Gastrocnemius medialis (tissue), 4 donors: ENCODE measurements at regions not wholly inside any gene's neighbourhood (a gene's known extent, or its start where the extent isn't known, plus 50 kb on each side); places are given as distances from the start of the nearest gene placed in this dataset.

Experiments
- ATAC-seq, 2 donors: fragments of 150-250 bp; one replicate each; pipeline ENCODE4 v1.9.1; 2016
- DNase-seq, 2 donors: peaks; one replicate each; pipeline ENCODE4 v3.0.0-alpha.2; 2019
- H3K27ac ChIP-seq, 4 donors: fragments of 200-600 bp; sonication (generic); 1 replicate in 1 of 4; 2 replicates in 3 of 4; pipeline ENCODE4 v1.5.1; 2016 to 2018; ENCODE audit warnings: mild to moderate bottlenecking in 2 of 4, moderate library complexity in 1 of 4
- H3K27me3 ChIP-seq, 3 donors: fragments of 200-600 bp; sonication (generic) in 2 of 3; 1 replicate in 1 of 3; 2 replicates in 2 of 3; pipeline versions ENCODE4 v1.5.1 to v1.6.0; 2016 to 2019; ENCODE audit warnings: mild to moderate bottlenecking in 1 of 3, moderate library complexity in 1 of 3
- H3K36me3 ChIP-seq, 2 donors: fragments of 200-600 bp; sonication (generic) in 1 of 2; one replicate each; pipeline ENCODE4 v1.5.1; 2017 to 2018
- H3K4me1 ChIP-seq, 2 donors: fragments of 200-600 bp; sonication (generic) in 1 of 2; one replicate each; pipeline ENCODE4 v1.5.1; 2016 to 2017; ENCODE audit warnings: mild to moderate bottlenecking in 2 of 2
- H3K4me3 ChIP-seq, 4 donors: fragments of 200-600 bp; sonication (generic) in 3 of 4; 1 replicate in 1 of 4; 2 replicates in 3 of 4; pipeline ENCODE4 v1.5.1; 2016 to 2019; ENCODE audit warnings: mild to moderate bottlenecking in 2 of 4
- H3K9me3 ChIP-seq, 3 donors: fragments of 200-600 bp; sonication (generic) in 2 of 3; 1 replicate in 1 of 3; 2 replicates in 2 of 3; pipeline ENCODE4 v1.5.1; 2016 to 2019
- POLR2A ChIP-seq, 2 donors: fragments of 450-650 bp; IDR thresholded peaks; one replicate each; pipeline ENCODE4 v1.6.1; 2017; ENCODE audit warnings: antibody characterized with exemption in 2 of 2, mild to moderate bottlenecking in 2 of 2, moderate library complexity in 2 of 2
- in situ Hi-C, 4 donors: fragments of 200-750 bp; cut with MboI; loops; one replicate each; pipeline versions ENCODE4 v1.15.0 to v1.8.0; 2017; ENCODE audit warnings: low sequenced_read_pairs in 4 of 4
- intact Hi-C: fragments of 100-400 bp; cut with DNase I; formaldehyde crosslinking; loops from one replicate; pipeline ENCODE4 v1.15.1; 2023; ENCODE audit warnings: low total_unique reads
- TF ChIP-seq, protein P1 (sequence below), 5 experiments: fragments of 450-650 bp in 3 of 5; fragments of 200-600 bp in 2 of 5; sonication (generic) in 2 of 5; IDR thresholded peaks in 4 of 5; conservative IDR thresholded peaks in 1 of 5; 1 replicate in 4 of 5; 2 replicates in 1 of 5; pipeline ENCODE4 v1.5.1; 2016 to 2019; ENCODE audit warnings: antibody characterized with exemption in 5 of 5, mild to moderate bottlenecking in 3 of 5, moderate library complexity in 3 of 5

DNA sequence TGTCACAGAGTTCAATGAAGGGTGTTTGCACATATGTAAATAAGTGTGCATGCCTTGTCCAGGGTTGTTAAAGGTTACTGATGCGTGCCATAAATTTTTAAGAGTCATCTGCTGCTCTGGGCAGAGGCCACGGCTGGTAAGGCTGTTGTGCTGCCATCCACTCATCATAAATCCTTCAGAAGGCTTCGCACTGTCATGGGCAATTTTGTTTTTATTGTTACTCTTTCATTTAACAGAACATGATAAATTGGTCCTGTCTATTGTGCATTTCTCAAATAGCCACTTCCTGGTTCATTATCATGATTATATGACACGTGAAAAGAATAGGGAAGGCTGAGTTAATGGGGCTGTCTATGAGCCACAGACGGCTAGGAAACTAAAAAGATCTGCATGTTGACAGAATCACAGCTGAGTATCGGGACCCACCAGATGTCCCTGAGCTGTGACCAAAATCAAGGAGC lies 634.3 kb upstream of the SOX11 start:
- H3K36me3 ChIP-seq: no peaks in the 10 kb centered on the region
- H3K27ac ChIP-seq: peak overlapping the region in 2 of 4 donors; percentile 26 to 44
- no peaks in the 10 kb centered on the region for H3K27me3 ChIP-seq
- DNase-seq (no peak), ATAC-seq (no peak)
- in situ Hi-C loops: no loop called here
- intact Hi-C loops: no loop called here
- TF ChIP-seq, protein P1, sequence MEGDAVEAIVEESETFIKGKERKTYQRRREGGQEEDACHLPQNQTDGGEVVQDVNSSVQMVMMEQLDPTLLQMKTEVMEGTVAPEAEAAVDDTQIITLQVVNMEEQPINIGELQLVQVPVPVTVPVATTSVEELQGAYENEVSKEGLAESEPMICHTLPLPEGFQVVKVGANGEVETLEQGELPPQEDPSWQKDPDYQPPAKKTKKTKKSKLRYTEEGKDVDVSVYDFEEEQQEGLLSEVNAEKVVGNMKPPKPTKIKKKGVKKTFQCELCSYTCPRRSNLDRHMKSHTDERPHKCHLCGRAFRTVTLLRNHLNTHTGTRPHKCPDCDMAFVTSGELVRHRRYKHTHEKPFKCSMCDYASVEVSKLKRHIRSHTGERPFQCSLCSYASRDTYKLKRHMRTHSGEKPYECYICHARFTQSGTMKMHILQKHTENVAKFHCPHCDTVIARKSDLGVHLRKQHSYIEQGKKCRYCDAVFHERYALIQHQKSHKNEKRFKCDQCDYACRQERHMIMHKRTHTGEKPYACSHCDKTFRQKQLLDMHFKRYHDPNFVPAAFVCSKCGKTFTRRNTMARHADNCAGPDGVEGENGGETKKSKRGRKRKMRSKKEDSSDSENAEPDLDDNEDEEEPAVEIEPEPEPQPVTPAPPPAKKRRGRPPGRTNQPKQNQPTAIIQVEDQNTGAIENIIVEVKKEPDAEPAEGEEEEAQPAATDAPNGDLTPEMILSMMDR (IDR thresholded peaks at IDR 0.05 in 4 of 5, conservative IDR thresholded peaks at IDR 0.05 in 1 of 5): no peak
- no peak for TF ChIP-seq POLR2A (IDR thresholded peaks at IDR 0.05)
- no peak overlapping the region for H3K4me3 ChIP-seq
- H3K9me3 ChIP-seq: no peaks in the 10 kb centered on the region
- peaks cover 21 to 23% of the 10 kb centered on the region in 2 donors for H3K4me1 ChIP-seq

DNA sequence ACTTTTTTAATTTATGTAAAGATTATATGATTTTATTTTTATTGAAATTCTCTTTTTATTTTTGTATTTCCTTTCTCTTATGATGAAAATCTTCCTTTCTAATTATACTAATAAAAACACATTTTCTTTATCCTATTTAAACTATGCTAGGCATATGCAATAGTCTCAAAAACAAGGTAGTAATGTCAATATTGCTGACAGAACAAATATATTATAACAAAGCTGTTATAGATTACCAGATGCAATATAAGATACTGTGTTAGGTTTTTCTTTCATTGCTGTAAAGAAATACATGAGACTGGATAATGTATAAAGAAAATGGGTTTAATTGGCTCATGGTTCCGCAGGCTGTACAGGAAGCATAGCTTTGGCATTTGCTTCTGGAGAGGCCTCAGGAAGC lies 631.2 kb upstream of the SOX11 start:
- Histone ChIP-seq H3K36me3 (no peaks in the 10 kb centered on the region), H3K27ac (peak overlapping the region; percentile 27 to 69 (median 52)), H3K4me3 (no peak overlapping the region), H3K9me3 (no peaks in the 10 kb centered on the region), H3K4me1 (peaks cover 21 to 23% of the 10 kb centered on the region in 2 donors), H3K27me3 (no peaks in the 10 kb centered on the region)
- in situ Hi-C loops: no loop called here
- no peak for DNase-seq
- intact Hi-C loops: no loop called here
- no peak for ATAC-seq
- no peak for TF ChIP-seq POLR2A (IDR thresholded peaks at IDR 0.05)
- TF ChIP-seq, protein P1 (IDR thresholded peaks at IDR 0.05 in 4 of 5, conservative IDR thresholded peaks at IDR 0.05 in 1 of 5): no peak

DNA sequence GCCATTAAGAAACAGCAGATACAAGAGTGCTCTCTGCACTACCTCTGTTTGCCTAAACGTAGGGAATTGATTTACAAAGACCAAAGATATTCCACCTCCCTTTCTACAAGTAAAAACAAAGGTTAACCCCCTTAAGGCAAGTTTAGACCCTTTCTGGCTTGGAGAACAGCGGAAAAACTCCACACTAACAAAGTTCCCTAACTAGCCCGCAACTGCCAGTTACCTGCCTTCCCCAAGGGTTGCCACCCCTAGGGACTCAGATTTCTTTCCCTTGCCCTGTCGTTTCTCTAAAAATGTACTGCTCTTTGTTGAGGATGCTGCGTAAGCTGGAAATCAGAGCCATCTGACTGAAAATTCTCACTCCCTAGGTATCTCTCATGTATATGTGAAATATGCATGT lies 627.5 kb upstream of the SOX11 start:
- no peak overlapping the region for H3K27ac ChIP-seq
- H3K27me3 ChIP-seq: no peaks in the 10 kb centered on the region
- intact Hi-C loops: no loop called here
- ATAC-seq (no peak), DNase-seq (no peak)
- peaks cover 12 to 17% of the 10 kb centered on the region in 2 donors for H3K4me1 ChIP-seq
- H3K36me3 ChIP-seq: no peaks in the 10 kb centered on the region
- H3K4me3 ChIP-seq: no peak overlapping the region
- no peak for TF ChIP-seq POLR2A (IDR thresholded peaks at IDR 0.05)
- TF ChIP-seq, protein P1 (IDR thresholded peaks at IDR 0.05 in 4 of 5, conservative IDR thresholded peaks at IDR 0.05 in 1 of 5): no peak
- no peaks in the 10 kb centered on the region for H3K9me3 ChIP-seq
- in situ Hi-C loops: no loop called here

DNA sequence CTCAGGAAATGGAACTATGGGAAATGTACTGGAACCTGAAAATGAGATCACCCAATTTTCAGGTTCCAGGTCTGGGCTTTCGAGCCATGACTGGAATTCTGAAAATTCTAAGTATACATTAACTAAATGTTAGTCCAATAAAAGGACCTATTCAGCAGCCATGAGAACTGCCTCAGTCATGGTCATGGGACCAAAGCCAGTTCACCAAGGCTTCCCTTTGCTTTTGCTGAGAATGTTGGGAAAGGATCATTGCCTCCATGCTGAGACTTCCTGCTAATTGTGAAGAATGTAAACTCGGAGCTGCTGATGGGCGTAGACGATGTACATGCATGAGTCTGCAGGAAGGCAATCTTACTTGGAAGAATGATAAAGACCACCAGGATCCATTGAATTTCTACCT lies 624.4 kb upstream of the SOX11 start:
- Histone ChIP-seq H3K4me3 (no peak overlapping the region), H3K27me3 (no peaks in the 10 kb centered on the region), H3K27ac (no peak overlapping the region), H3K36me3 (no peaks in the 10 kb centered on the region), H3K9me3 (no peaks in the 10 kb centered on the region), H3K4me1 (no peaks in the 10 kb centered on the region)
- intact Hi-C loops: no loop called here
- no peak for TF ChIP-seq POLR2A (IDR thresholded peaks at IDR 0.05)
- TF ChIP-seq, protein P1 (IDR thresholded peaks at IDR 0.05 in 4 of 5, conservative IDR thresholded peaks at IDR 0.05 in 1 of 5): no peak
- no peak for DNase-seq
- no peak for ATAC-seq
- in situ Hi-C loops: no loop called here

DNA sequence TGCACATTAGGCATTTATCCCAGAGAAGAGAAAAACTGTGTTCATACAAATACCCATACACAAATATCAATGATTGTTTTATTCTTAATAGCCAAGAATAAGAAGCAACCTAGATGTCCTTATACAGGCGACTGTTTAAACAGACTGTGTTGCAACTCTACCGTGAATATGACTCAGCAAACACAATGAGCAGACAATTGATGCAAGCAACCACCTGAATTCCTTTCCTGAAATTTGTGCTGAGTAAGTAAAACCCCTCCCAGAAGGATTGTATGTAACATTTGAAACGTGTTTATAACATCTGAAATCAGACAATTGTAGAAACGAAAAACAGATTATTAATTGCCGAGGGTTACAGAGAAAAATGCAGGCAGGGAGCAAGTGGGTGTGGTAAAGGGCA lies 621.9 kb upstream of the SOX11 start:
- no peaks in the 10 kb centered on the region for H3K27me3 ChIP-seq
- no peaks in the 10 kb centered on the region for H3K4me1 ChIP-seq
- intact Hi-C loops (no loop called here), in situ Hi-C loops (no loop called here)
- H3K9me3 ChIP-seq: no peaks in the 10 kb centered on the region
- no peak overlapping the region for H3K27ac ChIP-seq
- ATAC-seq: no peak
- TF ChIP-seq, protein P1 (IDR thresholded peaks at IDR 0.05 in 4 of 5, conservative IDR thresholded peaks at IDR 0.05 in 1 of 5): no peak
- TF ChIP-seq POLR2A (IDR thresholded peaks at IDR 0.05): no peak
- no peak for DNase-seq
- no peaks in the 10 kb centered on the region for H3K36me3 ChIP-seq
- no peak overlapping the region for H3K4me3 ChIP-seq
